ENCODE measurements at regions not wholly inside any gene's neighbourhood (a gene's known extent, or its start where the extent isn't known, plus 50 kb on each side); places are given as distances from the start of the nearest gene placed in this dataset.
A peak's percentile ranks its signal among the peaks of the same experiment; 100 is the strongest.

- Mint-ChIP-seq H3K9me3 (no peaks in the 10 kb centered on the region), H3K4me1 (peaks cover 69% of the 10 kb centered on the region), H3K27ac (ENCODE audit: unreplicated experiment) (peak overlapping the region; percentile 98), H3K36me3 (ENCODE audit: low read depth) (no peaks in the 10 kb centered on the region), H3K27me3 (ENCODE audit: low read depth) (no peaks in the 10 kb centered on the region), H3K4me3 (peak overlapping the region; percentile 79)
- DNase-seq (ENCODE audit: low read depth, low spot score), result peak; percentile 49
- no peak for TF ChIP-seq CTCF (conservative IDR thresholded peaks at IDR 0.05)
Measured at GRCh38 chr2:163347982-163348856, 387.6 kb downstream of the FIGN start.

- Mint-ChIP-seq H3K4me1 (peaks cover 56% of the 10 kb centered on the region), H3K36me3 (ENCODE audit: low read depth) (no peaks in the 10 kb centered on the region), H3K9me3 (no peaks in the 10 kb centered on the region), H3K27me3 (ENCODE audit: low read depth) (no peaks in the 10 kb centered on the region), H3K27ac (ENCODE audit: unreplicated experiment) (no peak overlapping the region), H3K4me3 (peak overlapping the region; percentile 1)
- TF ChIP-seq CTCF (conservative IDR thresholded peaks at IDR 0.05), result peak; percentile 87
- DNase-seq (ENCODE audit: low read depth, low spot score), result peak; percentile 23
Measured at GRCh38 chr2:163345795-163346573, 389.8 kb downstream of the FIGN start.

- H3K9me3 Mint-ChIP-seq, result no peaks in the 10 kb centered on the region
- no peak overlapping the region for H3K27ac Mint-ChIP-seq (ENCODE audit: unreplicated experiment)
- H3K27me3 Mint-ChIP-seq (ENCODE audit: low read depth), result no peaks in the 10 kb centered on the region
- no peak for TF ChIP-seq CTCF (conservative IDR thresholded peaks at IDR 0.05)
- no peak for DNase-seq (ENCODE audit: low read depth, low spot score)
- H3K4me3 Mint-ChIP-seq, result no peak overlapping the region
- peaks cover 34% of the 10 kb centered on the region for H3K4me1 Mint-ChIP-seq
- no peaks in the 10 kb centered on the region for H3K36me3 Mint-ChIP-seq (ENCODE audit: low read depth)
Measured at GRCh38 chr2:163343316-163343715, 392.5 kb downstream of the FIGN start.

GRCh38 chr2:163341426-163341825 lies 394.4 kb downstream of the FIGN start:
- no peaks in the 10 kb centered on the region for H3K27me3 Mint-ChIP-seq (ENCODE audit: low read depth)
- H3K9me3 Mint-ChIP-seq, result no peaks in the 10 kb centered on the region
- no peaks in the 10 kb centered on the region for H3K36me3 Mint-ChIP-seq (ENCODE audit: low read depth)
- peaks cover 21% of the 10 kb centered on the region for H3K4me1 Mint-ChIP-seq
- no peak for DNase-seq (ENCODE audit: low read depth, low spot score)
- H3K4me3 Mint-ChIP-seq, result peak overlapping the region; percentile 2
- H3K27ac Mint-ChIP-seq (ENCODE audit: unreplicated experiment), result no peak overlapping the region
- no peak for TF ChIP-seq CTCF (conservative IDR thresholded peaks at IDR 0.05)

- no peak overlapping the region for H3K27ac Mint-ChIP-seq (ENCODE audit: unreplicated experiment)
- no peaks in the 10 kb centered on the region for H3K27me3 Mint-ChIP-seq (ENCODE audit: low read depth)
- no peak for TF ChIP-seq CTCF (conservative IDR thresholded peaks at IDR 0.05)
- no peaks in the 10 kb centered on the region for H3K9me3 Mint-ChIP-seq
- H3K4me3 Mint-ChIP-seq, result no peak overlapping the region
- no peak for DNase-seq (ENCODE audit: low read depth, low spot score)
- H3K36me3 Mint-ChIP-seq (ENCODE audit: low read depth), result no peaks in the 10 kb centered on the region
- H3K4me1 Mint-ChIP-seq, result peaks cover 10% of the 10 kb centered on the region
Measured at GRCh38 chr2:163338270-163338669, 397.5 kb downstream of the FIGN start.
